Type B pancreatic cell (in vitro differentiated cells): ENCODE measurements at regions not wholly inside any gene's neighbourhood (a gene's known extent, or its start where the extent isn't known, plus 50 kb on each side); places are given as distances from the start of the nearest gene placed in this dataset.
"Not testable (repeated sequence)": the region's sequence is repeated elsewhere in the genome, so short reads cannot be mapped to it uniquely, and the experiment has no call there.

ENCODE experiments used
- DNase-seq: peaks from one replicate; pipeline ENCODE4 v3.0.0; 2021; ENCODE audit warnings: mixed read lengths; ENCODE audit not compliant: unreplicated experiment; ENCODE audit errors: extremely low spot score
- H3K27ac Mint-ChIP-seq: 2 replicates; pipeline ENCODE4 v1.8.0; 2021; ENCODE audit warnings: mild to moderate bottlenecking, mixed read lengths
- H3K27me3 Mint-ChIP-seq: 2 replicates; pipeline ENCODE4 v1.8.0; 2021; ENCODE audit warnings: mixed read lengths
- H3K36me3 Mint-ChIP-seq: 2 replicates; pipeline ENCODE4 v1.8.0; 2021; ENCODE audit warnings: mixed read lengths
- H3K4me1 Mint-ChIP-seq: one replicate; pipeline ENCODE4 v1.8.0; 2021; ENCODE audit warnings: mixed read lengths; ENCODE audit not compliant: unreplicated experiment
- H3K4me3 Mint-ChIP-seq: 2 replicates; pipeline ENCODE4 v1.8.0; 2021; ENCODE audit warnings: mild to moderate bottlenecking, mixed read lengths
- H3K9me3 Mint-ChIP-seq: 2 replicates; pipeline ENCODE4 v1.8.0; 2021; ENCODE audit warnings: mixed read lengths
- TF ChIP-seq, protein P1 (sequence below): fragments of 200-600 bp; sonication (generic); conservative IDR thresholded peaks from 2 replicates; pipeline ENCODE4 v1.5.0; 2021; ENCODE audit warnings: antibody characterized with exemption, mild to moderate bottlenecking

DNA sequence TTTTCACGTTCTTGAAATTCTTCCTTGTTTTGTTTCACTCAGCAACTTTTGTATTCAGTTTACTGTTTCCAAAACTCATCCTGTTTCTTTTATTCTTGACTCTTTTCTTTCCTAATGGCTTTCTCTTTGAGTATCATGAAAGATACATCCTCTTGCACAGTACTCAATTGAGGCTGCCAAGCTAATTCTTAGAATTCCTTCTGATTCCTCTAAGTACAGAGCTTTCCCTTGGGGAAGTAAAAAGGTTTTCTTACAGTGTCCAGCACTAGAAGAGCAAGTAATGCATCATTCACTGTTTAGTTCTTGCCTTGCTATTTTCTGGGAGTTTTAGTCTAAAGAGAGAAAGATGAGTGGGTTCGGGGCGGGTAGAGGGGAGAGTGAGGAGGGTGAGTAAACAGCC, 154.1 kb downstream of the NEDD1 start:
- DNase-seq: no peak
- no peaks in the 10 kb centered on the region for H3K27me3 Mint-ChIP-seq
- no peak overlapping the region for H3K4me3 Mint-ChIP-seq

DNA sequence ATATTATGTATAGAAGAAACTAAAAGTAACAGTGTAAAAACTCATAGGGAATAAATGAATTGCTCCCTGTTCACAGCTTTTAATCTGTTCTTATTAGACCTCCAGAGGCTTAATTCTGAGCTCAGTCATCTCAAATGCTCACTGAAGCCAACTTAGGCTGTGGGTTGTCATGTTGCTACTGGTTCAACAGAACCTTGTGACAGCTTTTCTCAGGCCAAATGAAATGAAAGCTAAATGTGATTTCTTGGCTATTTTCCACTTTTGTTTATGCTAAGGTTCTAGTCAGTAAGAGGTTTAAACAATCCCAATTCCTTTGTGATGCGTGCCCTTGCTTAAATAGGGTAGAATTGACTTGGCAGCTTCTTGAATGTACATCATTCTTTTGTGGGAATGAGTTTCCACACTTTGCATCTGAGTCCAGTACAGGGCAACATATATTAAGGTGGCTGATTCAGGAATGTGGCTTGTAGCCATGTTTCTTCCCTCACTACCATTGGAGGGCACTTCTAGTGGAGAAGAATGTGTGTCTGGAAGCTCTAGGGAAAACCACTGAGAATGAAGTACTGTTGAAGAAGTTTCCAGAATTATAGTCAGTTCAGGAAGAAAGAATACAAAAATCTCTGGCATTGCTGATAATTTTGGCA, 156.4 kb downstream of the NEDD1 start:
- Mint-ChIP-seq H3K4me3 (no peak overlapping the region), H3K27me3 (no peaks in the 10 kb centered on the region), H3K27ac (no peak overlapping the region), H3K36me3 (no peaks in the 10 kb centered on the region), H3K4me1 (peaks cover 11% of the 10 kb centered on the region), H3K9me3 (peaks cover 7% of the 10 kb centered on the region)
- TF ChIP-seq, protein P1, sequence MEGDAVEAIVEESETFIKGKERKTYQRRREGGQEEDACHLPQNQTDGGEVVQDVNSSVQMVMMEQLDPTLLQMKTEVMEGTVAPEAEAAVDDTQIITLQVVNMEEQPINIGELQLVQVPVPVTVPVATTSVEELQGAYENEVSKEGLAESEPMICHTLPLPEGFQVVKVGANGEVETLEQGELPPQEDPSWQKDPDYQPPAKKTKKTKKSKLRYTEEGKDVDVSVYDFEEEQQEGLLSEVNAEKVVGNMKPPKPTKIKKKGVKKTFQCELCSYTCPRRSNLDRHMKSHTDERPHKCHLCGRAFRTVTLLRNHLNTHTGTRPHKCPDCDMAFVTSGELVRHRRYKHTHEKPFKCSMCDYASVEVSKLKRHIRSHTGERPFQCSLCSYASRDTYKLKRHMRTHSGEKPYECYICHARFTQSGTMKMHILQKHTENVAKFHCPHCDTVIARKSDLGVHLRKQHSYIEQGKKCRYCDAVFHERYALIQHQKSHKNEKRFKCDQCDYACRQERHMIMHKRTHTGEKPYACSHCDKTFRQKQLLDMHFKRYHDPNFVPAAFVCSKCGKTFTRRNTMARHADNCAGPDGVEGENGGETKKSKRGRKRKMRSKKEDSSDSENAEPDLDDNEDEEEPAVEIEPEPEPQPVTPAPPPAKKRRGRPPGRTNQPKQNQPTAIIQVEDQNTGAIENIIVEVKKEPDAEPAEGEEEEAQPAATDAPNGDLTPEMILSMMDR: no peak
- no peak for DNase-seq

More for the DNA sequence above, 154.1 kb downstream of the NEDD1 start:
- Mint-ChIP-seq H3K9me3 (peaks cover 17% of the 10 kb centered on the region), H3K4me1 (peaks cover 11% of the 10 kb centered on the region), H3K36me3 (no peaks in the 10 kb centered on the region), H3K27ac (no peak overlapping the region)
- TF ChIP-seq, protein P1: no peak

DNA sequence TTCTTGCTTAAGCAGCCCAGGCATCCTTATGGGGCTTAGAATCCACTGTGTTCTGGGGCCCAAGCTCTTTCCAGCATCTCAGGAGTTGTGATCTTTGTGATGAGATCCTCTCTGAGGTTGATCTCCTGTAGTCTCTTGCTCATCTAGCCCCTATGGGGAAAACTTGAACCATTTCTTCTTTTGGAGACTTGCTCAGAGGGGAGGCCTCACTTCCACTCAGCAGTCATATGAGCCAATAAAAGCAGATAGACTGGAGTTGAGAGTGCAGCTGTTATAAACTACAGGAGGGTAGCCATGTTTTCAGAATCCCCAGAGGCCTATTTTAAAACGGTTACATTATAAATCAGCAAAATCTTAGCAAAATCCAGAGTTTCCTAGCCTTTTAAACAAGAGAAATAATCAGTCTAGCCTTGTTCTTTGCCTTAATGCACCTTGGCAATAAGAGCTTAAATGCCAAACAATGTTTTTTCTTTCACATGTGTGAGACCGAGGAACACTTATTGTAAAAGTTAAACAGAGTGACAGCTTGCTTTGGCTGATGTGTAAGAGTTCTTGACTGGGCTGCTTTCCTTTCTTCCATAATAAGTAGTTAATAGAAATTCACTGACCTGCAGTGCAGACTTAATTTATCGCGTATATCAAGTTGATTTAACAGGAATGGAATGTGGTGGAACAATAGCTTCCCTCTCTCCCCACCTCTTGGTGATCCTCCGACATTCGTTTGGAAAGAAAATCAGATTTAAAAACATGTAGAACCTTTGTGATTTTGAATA, 168.3 kb downstream of the NEDD1 start:
- no peak for DNase-seq
- H3K27ac Mint-ChIP-seq: peak overlapping the region; percentile 85
- no peaks in the 10 kb centered on the region for H3K36me3 Mint-ChIP-seq
- no peaks in the 10 kb centered on the region for H3K27me3 Mint-ChIP-seq
- no peaks in the 10 kb centered on the region for H3K9me3 Mint-ChIP-seq
- peak overlapping the region; percentile 51 for H3K4me3 Mint-ChIP-seq
- TF ChIP-seq, protein P1: no peak
- H3K4me1 Mint-ChIP-seq: peaks cover 26% of the 10 kb centered on the region

DNA sequence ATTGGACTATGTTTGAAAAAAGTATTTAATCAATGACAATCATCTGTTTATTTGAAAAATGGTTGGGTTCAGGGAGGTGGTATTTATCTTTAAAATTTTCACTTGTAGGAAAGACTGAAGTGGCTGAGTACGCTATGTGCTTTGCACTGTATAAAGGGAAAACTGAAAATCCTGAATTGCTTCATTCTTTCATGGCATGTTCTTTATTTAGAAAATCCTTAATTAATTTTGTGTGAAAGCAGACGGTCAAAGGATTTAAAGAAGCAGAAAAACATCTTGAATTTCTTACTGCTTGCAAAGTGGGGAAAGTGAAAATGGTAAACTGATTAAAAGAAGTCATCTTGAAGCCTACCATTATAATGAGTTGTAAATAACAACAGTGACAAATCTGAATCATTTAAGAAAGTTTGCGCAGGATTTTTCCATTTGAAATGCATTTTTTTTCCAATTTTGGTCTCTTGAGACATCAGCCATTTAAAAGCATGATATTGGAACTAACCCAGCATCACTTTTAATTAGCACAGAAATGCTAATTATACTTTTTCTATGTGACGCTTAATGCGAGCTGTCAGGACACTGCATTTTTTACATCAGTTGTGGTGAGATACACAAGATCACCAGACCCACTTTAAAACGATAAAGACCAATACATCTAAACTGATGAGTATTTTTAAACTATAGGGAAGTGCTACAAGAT, 169.0 kb downstream of the NEDD1 start:
- Mint-ChIP-seq H3K27ac (peak overlapping the region; percentile 85), H3K36me3 (no peaks in the 10 kb centered on the region)

DNA sequence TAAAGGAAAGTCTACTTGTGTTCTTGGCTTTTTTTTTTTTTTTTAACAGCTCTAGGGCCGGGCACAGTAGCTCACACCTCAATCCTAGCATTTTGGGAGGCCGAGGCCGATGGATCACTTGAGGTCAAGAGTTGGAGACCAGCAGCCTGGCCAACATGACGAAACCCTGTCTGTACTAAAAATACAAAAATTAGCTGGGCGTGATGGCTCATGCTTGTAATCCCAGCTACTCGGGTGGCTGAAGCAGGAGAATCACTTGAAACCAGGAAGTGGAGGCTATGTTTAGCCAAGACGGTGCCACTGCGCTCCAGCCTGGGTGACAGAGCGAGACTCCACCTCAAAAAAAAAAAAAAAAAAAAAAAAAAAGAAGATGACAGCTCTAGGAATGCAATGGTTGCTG, 169.9 kb downstream of the NEDD1 start:
- H3K4me3 Mint-ChIP-seq, H3K27me3 Mint-ChIP-seq, H3K36me3 Mint-ChIP-seq, DNase-seq, H3K9me3 Mint-ChIP-seq, H3K27ac Mint-ChIP-seq: not testable (repeated sequence)
- H3K4me1 Mint-ChIP-seq: peaks cover 39% of the 10 kb centered on the region

More for the DNA sequence above, 169.0 kb downstream of the NEDD1 start:
- H3K4me1 Mint-ChIP-seq: peaks cover 34% of the 10 kb centered on the region
- DNase-seq: no peak
- TF ChIP-seq, protein P1: no peak
- H3K9me3 Mint-ChIP-seq: no peaks in the 10 kb centered on the region
- peak overlapping the region; percentile 51 for H3K4me3 Mint-ChIP-seq
- no peaks in the 10 kb centered on the region for H3K27me3 Mint-ChIP-seq

DNA sequence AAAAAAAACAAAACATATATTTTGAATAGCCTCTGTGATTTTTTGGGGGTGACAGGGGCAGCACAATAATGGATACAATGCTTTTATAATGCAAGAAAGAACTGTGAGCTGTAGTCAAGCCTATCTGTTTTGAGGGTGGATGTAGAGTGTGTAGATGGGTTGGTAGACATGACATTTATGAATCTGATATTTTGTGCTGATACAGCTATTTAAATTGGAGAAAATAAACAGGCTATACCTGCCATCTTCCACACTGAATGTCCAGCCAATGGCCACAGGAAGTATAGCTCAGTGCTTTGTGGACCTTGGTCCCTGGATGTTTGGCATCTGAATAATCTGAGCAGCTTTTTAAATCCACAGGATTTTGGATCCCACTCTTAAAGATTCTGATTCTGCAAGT, 175.0 kb downstream of the NEDD1 start:
- no peaks in the 10 kb centered on the region for H3K36me3 Mint-ChIP-seq
- no peak for DNase-seq
- no peaks in the 10 kb centered on the region for H3K27me3 Mint-ChIP-seq
- H3K27ac Mint-ChIP-seq: no peak overlapping the region
- H3K4me3 Mint-ChIP-seq: no peak overlapping the region
- H3K4me1 Mint-ChIP-seq: peaks cover 27% of the 10 kb centered on the region
- TF ChIP-seq, protein P1: no peak
- no peaks in the 10 kb centered on the region for H3K9me3 Mint-ChIP-seq
